NCI-H510A (cell line): ENCODE measurements at regions not wholly inside any gene's neighbourhood (a gene's known extent, or its start where the extent isn't known, plus 50 kb on each side); places are given as distances from the start of the nearest gene placed in this dataset.
A peak's percentile ranks its signal among the peaks of the same experiment; 100 is the strongest.

Experiments
- DNase-seq: peaks from one replicate; lab custom pipeline; 2025; lab: John Stamatoyannopoulos, UW

- no peak for DNase-seq
Observed at GRCh38 chr1:94707321-94708298, 112.5 kb upstream of the SLC44A3 start.

- DNase-seq = no peak
Observed at GRCh38 chr1:94702442-94702815, 117.7 kb upstream of the SLC44A3 start.

GRCh38 chr1:94701796-94702441 lies 118.2 kb upstream of the SLC44A3 start:
- no peak for DNase-seq

- no peak for DNase-seq
Observed at GRCh38 chr1:94698759-94699502, 121.2 kb upstream of the SLC44A3 start.

- DNase-seq = no peak
Observed at GRCh38 chr1:94698356-94698755, 121.8 kb upstream of the SLC44A3 start.

- DNase-seq = peak; percentile 40
Observed at GRCh38 chr1:94697839-94698238, 122.3 kb upstream of the SLC44A3 start.

- no peak for DNase-seq
Observed at GRCh38 chr1:94694226-94694915, 125.8 kb upstream of the SLC44A3 start.

GRCh38 chr1:94693435-94693834 lies 126.7 kb upstream of the SLC44A3 start:
- DNase-seq = no peak

GRCh38 chr1:94693029-94693428 lies 127.1 kb upstream of the SLC44A3 start:
- DNase-seq = no peak

GRCh38 chr1:94688646-94689045 lies 131.5 kb upstream of the SLC44A3 start:
- DNase-seq = no peak

- DNase-seq = no peak
Observed at GRCh38 chr1:94686882-94687281, 133.3 kb upstream of the SLC44A3 start.

- no peak for DNase-seq
Observed at GRCh38 chr1:94684690-94685250, 135.4 kb upstream of the SLC44A3 start.

- no peak for DNase-seq
Observed at GRCh38 chr1:94683886-94684285, 136.3 kb upstream of the SLC44A3 start.

- no peak for DNase-seq
Observed at GRCh38 chr1:94680039-94680377, 138.4 kb upstream of the F3 start.

- no peak for DNase-seq
Observed at GRCh38 chr1:94679332-94680038, 137.9 kb upstream of the F3 start.

GRCh38 chr1:94678202-94678848 lies 136.8 kb upstream of the F3 start:
- no peak for DNase-seq

GRCh38 chr1:94677714-94678113 lies 136.2 kb upstream of the F3 start:
- no peak for DNase-seq

- DNase-seq = no peak
Observed at GRCh38 chr1:94677087-94677486, 135.5 kb upstream of the F3 start.

GRCh38 chr1:94676686-94677085 lies 135.1 kb upstream of the F3 start:
- no peak for DNase-seq

GRCh38 chr1:94675373-94675772 lies 133.8 kb upstream of the F3 start:
- DNase-seq = no peak

- no peak for DNase-seq
Observed at GRCh38 chr1:94674876-94675275, 133.3 kb upstream of the F3 start.
